PC-9 (cell line): ENCODE measurements at regions not wholly inside any gene's neighbourhood (a gene's known extent, or its start where the extent isn't known, plus 50 kb on each side); places are given as distances from the start of the nearest gene placed in this dataset.

Experiments
- BruUV-seq: library from RNA; stranded (reverse); fragments of 400-500 nt; replicated peaks from 2 replicates; lab custom pipeline; 2021; lab: Mats Ljungman, UMichigan
- CTCF ChIA-PET: fragments of 300-600 bp; sonication (Branson Sonifier 250); formaldehyde crosslinking; loops from one replicate; lab custom pipeline; 2022; ENCODE audit warnings: antibody characterized with exemption; lab: Charles Lee
- POLR2A ChIA-PET: fragments of 300-600 bp; sonication (Branson Sonifier 250); formaldehyde crosslinking; loops from one replicate; lab custom pipeline; 2022; ENCODE audit warnings: antibody characterized with exemption; ENCODE audit not compliant: unreplicated experiment; lab: Charles Lee
- DNase-seq, 2 experiments: peaks; one replicate each; pipeline versions ENCODE4 v3.0.0 to v3.0.0-alpha.2; 2015 to 2022; ENCODE audit warnings: mixed read lengths in 1 of 2
- H2AFZ ChIP-seq: fragments of 200-600 bp; sonication (generic); 2 replicates; pipeline ENCODE4 v1.8.1; 2017; ENCODE audit warnings: antibody characterized with exemption
- H3F3A ChIP-seq: fragments of 200-600 bp; sonication (generic); 2 replicates; pipeline ENCODE4 v1.8.1; 2017; ENCODE audit warnings: antibody characterized with exemption, mild to moderate bottlenecking, low read depth; ENCODE audit not compliant: insufficient read depth
- H3K27ac ChIP-seq: fragments of 200-600 bp; sonication (generic); 2 replicates; pipeline ENCODE4 v1.6.1; 2016; ENCODE audit warnings: mixed run types
- H3K27me3 ChIP-seq: fragments of 200-600 bp; sonication (generic); 2 replicates; pipeline ENCODE4 v1.6.1; 2016; ENCODE audit warnings: low read depth, mixed run types; ENCODE audit not compliant: insufficient read depth
- H3K36me3 ChIP-seq: fragments of 200-600 bp; sonication (generic); 2 replicates; pipeline ENCODE4 v1.6.1; 2016; ENCODE audit warnings: low read depth, mixed run types
- H3K4me1 ChIP-seq: fragments of 200-600 bp; sonication (generic); replicated peaks from 2 replicates; pipeline ENCODE4 v1.6.1; 2016; ENCODE audit warnings: mixed run types; ENCODE audit not compliant: insufficient read depth
- H3K4me2 ChIP-seq: fragments of 200-600 bp; sonication (generic); 2 replicates; pipeline ENCODE4 v1.6.1; 2017; ENCODE audit warnings: mixed run types
- H3K4me3 ChIP-seq: fragments of 200-600 bp; sonication (generic); 2 replicates; pipeline ENCODE4 v1.6.1; 2016; ENCODE audit warnings: mixed run types
- H3K79me2 ChIP-seq: fragments of 200-600 bp; sonication (generic); 2 replicates; pipeline ENCODE4 v1.6.1; 2017; ENCODE audit warnings: low read depth, mixed run types
- H3K9me2 ChIP-seq: fragments of 200-600 bp; sonication (generic); 2 replicates; pipeline ENCODE4 v1.8.1; 2017; ENCODE audit warnings: mild to moderate bottlenecking; ENCODE audit not compliant: insufficient read depth
- H3K9me3 ChIP-seq: fragments of 200-600 bp; sonication (generic); 2 replicates; pipeline ENCODE4 v1.8.1; 2016; ENCODE audit warnings: low read depth; ENCODE audit not compliant: insufficient read depth
- H4K20me1 ChIP-seq: fragments of 200-600 bp; sonication (generic); 2 replicates; pipeline ENCODE4 v1.8.1; 2017; ENCODE audit not compliant: insufficient read depth
- EZH2 ChIP-seq: fragments of 200-600 bp; sonication (generic); IDR thresholded peaks from 2 replicates; pipeline ENCODE4 v1.8.0; 2017; ENCODE audit warnings: antibody characterized with exemption, low read depth
- intact Hi-C: fragments of 100-400 bp; cut with micrococcal nuclease; formaldehyde crosslinking; loops from one replicate; pipeline ENCODE4 v1.10.0; 2022; ENCODE audit not compliant: unreplicated experiment
- TF ChIP-seq, protein P1 (sequence below): fragments of 200-600 bp; sonication (generic); conservative IDR thresholded peaks from 2 replicates; pipeline ENCODE4 v1.6.1; 2017; ENCODE audit warnings: mixed run types, antibody characterized with exemption, mild to moderate bottlenecking, moderate library complexity

GRCh38 chr3:98968347-98968746, 66.9 kb upstream of the DCBLD2 start:
- H3K36me3 ChIP-seq: peaks cover 6% of the 10 kb centered on the region; the same call in 1 of the 2 replicates
- H3K4me3 ChIP-seq: no peak overlapping the region
- DNase-seq: no peak
- no peaks in the 10 kb centered on the region for H4K20me1 ChIP-seq
- POLR2A ChIA-PET: no interaction called here
- peaks cover 23% of the 10 kb centered on the region for H3F3A ChIP-seq
- CTCF ChIA-PET: no interaction called here
- TF ChIP-seq, protein P1, sequence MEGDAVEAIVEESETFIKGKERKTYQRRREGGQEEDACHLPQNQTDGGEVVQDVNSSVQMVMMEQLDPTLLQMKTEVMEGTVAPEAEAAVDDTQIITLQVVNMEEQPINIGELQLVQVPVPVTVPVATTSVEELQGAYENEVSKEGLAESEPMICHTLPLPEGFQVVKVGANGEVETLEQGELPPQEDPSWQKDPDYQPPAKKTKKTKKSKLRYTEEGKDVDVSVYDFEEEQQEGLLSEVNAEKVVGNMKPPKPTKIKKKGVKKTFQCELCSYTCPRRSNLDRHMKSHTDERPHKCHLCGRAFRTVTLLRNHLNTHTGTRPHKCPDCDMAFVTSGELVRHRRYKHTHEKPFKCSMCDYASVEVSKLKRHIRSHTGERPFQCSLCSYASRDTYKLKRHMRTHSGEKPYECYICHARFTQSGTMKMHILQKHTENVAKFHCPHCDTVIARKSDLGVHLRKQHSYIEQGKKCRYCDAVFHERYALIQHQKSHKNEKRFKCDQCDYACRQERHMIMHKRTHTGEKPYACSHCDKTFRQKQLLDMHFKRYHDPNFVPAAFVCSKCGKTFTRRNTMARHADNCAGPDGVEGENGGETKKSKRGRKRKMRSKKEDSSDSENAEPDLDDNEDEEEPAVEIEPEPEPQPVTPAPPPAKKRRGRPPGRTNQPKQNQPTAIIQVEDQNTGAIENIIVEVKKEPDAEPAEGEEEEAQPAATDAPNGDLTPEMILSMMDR: no peak
- no peak for TF ChIP-seq EZH2
- H3K27ac ChIP-seq: no peak overlapping the region
- BruUV-seq: no TSS peak
- H3K9me3 ChIP-seq: peaks cover 36% of the 10 kb centered on the region
- H2AFZ ChIP-seq: no peak overlapping the region
- no peak overlapping the region for H3K4me2 ChIP-seq
- H3K27me3 ChIP-seq: no peaks in the 10 kb centered on the region
- no peaks in the 10 kb centered on the region; the same call in 1 of the 2 replicates for H3K9me2 ChIP-seq
- H3K79me2 ChIP-seq: no peaks in the 10 kb centered on the region
- peaks cover 41% of the 10 kb centered on the region for H3K4me1 ChIP-seq
- intact Hi-C loops: no loop called here

- H2AFZ ChIP-seq: no peak overlapping the region
- no peak for DNase-seq
- TF ChIP-seq, protein P1: no peak
- TF ChIP-seq EZH2: no peak
- H3K27ac ChIP-seq: no peak overlapping the region
- H3K4me3 ChIP-seq: no peak overlapping the region
- POLR2A ChIA-PET: no interaction called here
- CTCF ChIA-PET: no interaction called here
- intact Hi-C loops: no loop called here
- H3K79me2 ChIP-seq: no peaks in the 10 kb centered on the region
- BruUV-seq: no TSS peak
- H3K4me2 ChIP-seq: no peak overlapping the region
- peaks cover 31% of the 10 kb centered on the region for H3K9me3 ChIP-seq
- peaks cover 25% of the 10 kb centered on the region for H3F3A ChIP-seq
- H3K27me3 ChIP-seq: no peaks in the 10 kb centered on the region
- peaks cover 44% of the 10 kb centered on the region for H3K4me1 ChIP-seq
- no peaks in the 10 kb centered on the region for H4K20me1 ChIP-seq
- no peaks in the 10 kb centered on the region; the same call in 1 of the 2 replicates for H3K9me2 ChIP-seq
- H3K36me3 ChIP-seq: peaks cover 4% of the 10 kb centered on the region; the same call in 1 of the 2 replicates
These were observed 66.3 kb upstream of the DCBLD2 start for GRCh38 chr3:98967758-98968157.

DNA sequence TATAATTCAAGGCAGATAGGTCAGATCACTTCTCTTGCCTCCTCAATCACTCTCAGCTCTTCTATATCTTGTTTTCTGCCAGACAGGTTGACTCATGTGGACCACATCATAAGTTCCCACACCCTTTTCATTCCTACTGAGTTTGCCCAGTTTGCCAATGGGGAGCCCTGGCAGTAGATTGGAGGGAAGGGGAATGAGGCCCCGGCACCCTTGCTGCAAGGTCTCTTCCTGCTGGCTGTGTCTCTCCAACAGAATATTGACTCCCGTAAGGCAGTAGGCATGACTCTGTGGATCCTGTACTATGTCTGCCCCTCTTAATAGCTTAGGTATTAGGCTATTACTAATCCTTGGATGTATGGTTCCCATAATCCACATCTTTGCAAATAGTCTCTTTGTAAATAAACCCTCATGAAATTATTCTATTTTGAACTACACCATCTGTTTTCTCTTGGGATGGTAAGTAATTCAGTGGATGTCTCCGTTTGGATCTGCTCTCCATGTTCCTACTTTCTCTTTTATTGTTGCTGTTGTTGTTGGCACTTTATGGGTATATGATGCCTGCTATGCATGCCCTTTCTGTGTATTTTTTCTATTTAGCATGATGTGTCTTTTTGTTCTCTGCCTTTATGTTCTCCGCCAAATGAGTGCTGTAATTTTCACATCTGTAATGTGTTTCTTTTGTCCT, 65.5 kb upstream of the DCBLD2 start:
- TF ChIP-seq, protein P1: no peak
- no peak for TF ChIP-seq EZH2
- ChIA-PET POLR2A (no interaction called here), CTCF (no interaction called here)
- Histone ChIP-seq H3K4me2 (no peak overlapping the region), H3K9me2 (no peaks in the 10 kb centered on the region; the same call in 1 of the 2 replicates), H3K36me3 (no peaks in the 10 kb centered on the region), H4K20me1 (no peaks in the 10 kb centered on the region), H3K27ac (no peak overlapping the region), H3K4me1 (peaks cover 44% of the 10 kb centered on the region), H3F3A (peaks cover 18% of the 10 kb centered on the region), H3K27me3 (no peaks in the 10 kb centered on the region), H3K9me3 (peaks cover 24% of the 10 kb centered on the region), H3K79me2 (no peaks in the 10 kb centered on the region), H3K4me3 (no peak overlapping the region), H2AFZ (no peak overlapping the region)
- no TSS peak for BruUV-seq
- DNase-seq: no peak
- intact Hi-C loops: no loop called here
